LNCaP clone FGC (cell line): ENCODE measurements at regions not wholly inside any gene's neighbourhood (a gene's known extent, or its start where the extent isn't known, plus 50 kb on each side); places are given as distances from the start of the nearest gene placed in this dataset.
A peak's percentile ranks its signal among the peaks of the same experiment; 100 is the strongest.

ENCODE experiments used
- DNase-seq: peaks from one replicate; pipeline ENCODE4 v3.0.0-alpha.2; 2011; ENCODE audit warnings: low read depth
- H3K4me3 ChIP-seq: 2 replicates; pipeline ENCODE4 v1.5.1; 2011; ENCODE audit warnings: mild to moderate bottlenecking, low read depth, low read length, control low read depth
- TF ChIP-seq, protein P1 (sequence below): IDR thresholded peaks from 2 replicates; pipeline ENCODE4 v1.5.1; 2012; ENCODE audit warnings: mild to moderate bottlenecking; ENCODE audit not compliant: control insufficient read depth, insufficient read depth; ENCODE audit errors: extremely low read depth

DNA sequence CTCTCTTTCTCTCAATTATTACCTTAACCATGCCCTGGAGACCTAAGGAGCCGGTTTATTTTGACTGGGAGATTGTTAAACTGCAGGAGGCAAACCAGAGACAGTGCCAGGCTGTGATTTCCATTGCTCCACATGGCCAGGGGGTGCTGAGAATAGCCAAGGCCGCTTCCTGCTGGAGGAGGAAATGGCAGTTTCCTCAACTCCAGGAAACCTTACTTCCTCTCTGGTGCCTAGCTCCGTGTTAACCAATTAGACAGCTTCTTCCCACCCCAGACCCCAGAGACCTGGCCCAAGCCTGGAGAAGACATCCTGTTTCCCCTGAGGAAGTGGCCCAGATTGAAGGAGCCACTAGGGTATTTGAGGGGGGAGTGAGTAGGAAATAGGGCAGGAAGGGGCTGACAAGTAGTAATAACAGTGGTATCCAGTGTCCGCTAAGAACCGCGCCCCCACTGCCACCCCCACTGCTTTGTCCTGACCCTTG is 161.2 kb downstream of the PLPP3 start:
- H3K4me3 ChIP-seq: no peak overlapping the region
- TF ChIP-seq, protein P1, sequence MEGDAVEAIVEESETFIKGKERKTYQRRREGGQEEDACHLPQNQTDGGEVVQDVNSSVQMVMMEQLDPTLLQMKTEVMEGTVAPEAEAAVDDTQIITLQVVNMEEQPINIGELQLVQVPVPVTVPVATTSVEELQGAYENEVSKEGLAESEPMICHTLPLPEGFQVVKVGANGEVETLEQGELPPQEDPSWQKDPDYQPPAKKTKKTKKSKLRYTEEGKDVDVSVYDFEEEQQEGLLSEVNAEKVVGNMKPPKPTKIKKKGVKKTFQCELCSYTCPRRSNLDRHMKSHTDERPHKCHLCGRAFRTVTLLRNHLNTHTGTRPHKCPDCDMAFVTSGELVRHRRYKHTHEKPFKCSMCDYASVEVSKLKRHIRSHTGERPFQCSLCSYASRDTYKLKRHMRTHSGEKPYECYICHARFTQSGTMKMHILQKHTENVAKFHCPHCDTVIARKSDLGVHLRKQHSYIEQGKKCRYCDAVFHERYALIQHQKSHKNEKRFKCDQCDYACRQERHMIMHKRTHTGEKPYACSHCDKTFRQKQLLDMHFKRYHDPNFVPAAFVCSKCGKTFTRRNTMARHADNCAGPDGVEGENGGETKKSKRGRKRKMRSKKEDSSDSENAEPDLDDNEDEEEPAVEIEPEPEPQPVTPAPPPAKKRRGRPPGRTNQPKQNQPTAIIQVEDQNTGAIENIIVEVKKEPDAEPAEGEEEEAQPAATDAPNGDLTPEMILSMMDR: no peak
- no peak for DNase-seq

DNA sequence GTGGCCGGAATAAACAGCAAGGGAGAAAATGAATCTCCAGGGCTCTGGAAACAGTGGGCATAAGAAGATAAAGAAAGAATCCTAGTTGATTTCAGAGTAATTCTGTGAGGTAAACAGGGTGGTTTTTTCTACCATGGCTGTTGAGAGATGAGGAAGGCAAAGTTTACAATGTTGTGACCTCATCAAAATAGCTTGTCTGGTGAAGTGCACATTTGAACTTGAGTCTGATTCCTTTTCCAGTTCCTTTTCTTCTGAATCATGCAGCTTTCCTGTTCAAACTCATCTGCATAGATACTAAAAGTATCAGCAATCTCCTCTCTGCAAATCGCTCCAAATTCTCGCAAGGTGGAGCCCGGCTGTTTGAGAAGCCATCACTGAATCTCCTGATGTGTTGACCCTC is 161.7 kb downstream of the PLPP3 start:
- DNase-seq: no peak
- no peak overlapping the region for H3K4me3 ChIP-seq
- TF ChIP-seq, protein P1: no peak

DNA sequence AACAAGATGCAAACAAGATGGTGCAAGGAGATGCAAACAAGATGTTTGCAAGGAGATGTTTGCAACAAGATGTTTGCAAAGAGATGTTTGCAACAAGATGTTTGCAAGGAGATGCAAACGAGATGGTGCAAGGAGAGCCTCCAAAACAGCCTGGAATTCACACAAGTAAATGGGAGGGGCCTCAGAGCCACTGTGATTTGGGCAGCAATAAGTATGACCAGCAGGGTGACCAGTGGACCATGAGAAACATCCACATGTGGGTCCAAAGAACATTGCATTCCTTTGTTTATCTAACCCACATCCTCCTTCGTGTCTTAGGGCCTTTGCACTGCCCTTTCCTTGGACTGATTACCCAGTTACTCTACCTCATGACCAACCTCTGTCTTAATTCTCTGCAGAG is 162.9 kb downstream of the PLPP3 start:
- TF ChIP-seq, protein P1: no peak
- no peak for DNase-seq
- H3K4me3 ChIP-seq: no peak overlapping the region

DNA sequence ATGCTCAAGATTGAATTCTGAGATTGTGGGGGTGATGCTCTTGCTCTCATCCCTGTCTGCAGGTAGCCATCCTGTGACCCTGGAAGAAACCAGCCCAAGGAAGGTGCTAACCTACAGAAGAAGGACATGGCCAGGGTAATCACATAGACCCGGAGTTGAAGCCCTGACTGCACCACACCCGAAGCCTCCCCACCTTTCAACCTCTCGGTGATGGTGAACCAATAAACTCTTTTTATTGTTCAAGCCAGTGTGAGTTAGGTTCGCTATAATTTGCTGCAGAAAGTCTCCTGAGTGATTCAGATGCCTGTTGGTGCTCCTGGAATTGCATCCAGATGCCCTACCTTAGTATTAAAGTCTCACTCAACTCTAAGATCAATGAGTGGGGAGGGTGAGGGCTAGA is 163.6 kb downstream of the PLPP3 start:
- TF ChIP-seq, protein P1: no peak
- H3K4me3 ChIP-seq: no peak overlapping the region
- DNase-seq: no peak

DNA sequence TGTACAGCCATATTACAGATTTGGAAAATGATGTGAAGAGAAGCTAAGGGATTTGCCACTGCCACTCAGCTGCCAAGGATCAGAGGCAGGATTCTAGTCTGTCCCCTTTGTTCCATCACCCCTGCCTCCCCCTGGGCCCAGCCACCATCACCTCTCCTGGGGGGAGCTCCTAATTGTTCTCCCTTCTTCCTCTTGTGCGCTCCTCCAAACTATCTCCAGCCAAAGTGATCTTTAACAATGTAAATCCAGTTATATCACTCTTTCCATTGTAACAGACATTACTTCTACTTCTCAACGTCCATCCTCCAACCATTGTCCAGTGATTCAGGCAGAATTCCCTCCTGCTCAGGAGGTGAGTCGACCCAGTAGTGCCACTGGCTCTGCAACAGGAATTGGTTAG is 164.1 kb downstream of the PLPP3 start:
- TF ChIP-seq, protein P1: no peak
- no peak for DNase-seq
- H3K4me3 ChIP-seq: no peak overlapping the region

DNA sequence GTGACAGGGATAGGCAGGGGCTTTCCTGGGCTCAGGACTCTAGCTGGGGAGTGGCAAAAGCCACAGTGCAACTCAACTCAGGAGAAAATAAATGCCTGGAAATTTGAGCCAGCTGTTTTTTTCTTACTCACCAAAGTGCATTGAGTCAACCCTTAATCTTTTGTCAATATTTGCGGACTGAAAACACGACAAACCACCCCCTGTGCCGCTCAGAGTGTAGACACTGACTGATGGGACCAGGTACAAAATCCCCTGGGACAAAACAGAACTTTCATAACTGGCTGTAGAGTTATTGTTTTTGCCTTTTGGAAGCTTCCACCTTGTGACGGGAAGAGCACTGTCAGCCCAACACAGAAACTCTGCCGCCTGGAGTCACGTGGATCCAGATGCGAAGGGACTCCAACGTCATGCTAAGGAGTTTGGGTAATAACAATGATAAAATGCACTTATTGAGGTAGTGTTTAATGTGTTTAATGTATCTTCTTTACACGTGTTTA is 164.6 kb downstream of the PLPP3 start:
- H3K4me3 ChIP-seq: no peak overlapping the region
- TF ChIP-seq, protein P1: no peak
- peak; percentile 67 for DNase-seq

DNA sequence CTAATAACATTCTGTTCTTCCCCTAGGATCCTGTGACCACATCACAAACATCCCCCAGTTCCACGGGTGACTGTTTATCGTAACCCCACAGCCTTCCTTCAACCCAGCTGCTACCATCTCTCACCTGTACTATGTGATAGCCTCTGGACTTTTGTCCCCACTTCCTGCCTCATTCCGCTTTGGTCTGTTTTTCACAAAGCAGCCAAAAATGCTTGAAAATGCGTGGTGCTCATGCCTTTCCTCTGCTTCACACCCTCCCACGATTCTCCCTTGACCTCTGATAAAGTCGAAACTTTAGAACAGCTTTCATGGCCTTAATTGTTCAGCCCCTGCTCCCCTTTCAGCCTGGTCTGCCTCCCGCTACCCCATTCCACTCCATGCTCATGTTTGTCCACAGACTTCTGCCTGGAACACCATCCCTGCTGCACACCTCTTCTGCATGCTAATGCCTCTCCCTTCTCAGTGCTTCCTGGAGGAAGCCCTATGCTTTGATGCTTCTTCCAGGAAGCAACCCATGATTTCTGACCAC is 165.6 kb downstream of the PLPP3 start:
- DNase-seq: no peak
- H3K4me3 ChIP-seq: no peak overlapping the region
- TF ChIP-seq, protein P1: no peak
